NCI-H82 (cell line): ENCODE measurements at regions not wholly inside any gene's neighbourhood (a gene's known extent, or its start where the extent isn't known, plus 50 kb on each side); places are given as distances from the start of the nearest gene placed in this dataset.
A peak's percentile ranks its signal among the peaks of the same experiment; 100 is the strongest.
"Not testable (repeated sequence)": the region's sequence is repeated elsewhere in the genome, so short reads cannot be mapped to it uniquely, and the experiment has no call there.

Source experiments
- DNase-seq: peaks from one replicate; lab custom pipeline; 2025; lab: John Stamatoyannopoulos, UW

DNA sequence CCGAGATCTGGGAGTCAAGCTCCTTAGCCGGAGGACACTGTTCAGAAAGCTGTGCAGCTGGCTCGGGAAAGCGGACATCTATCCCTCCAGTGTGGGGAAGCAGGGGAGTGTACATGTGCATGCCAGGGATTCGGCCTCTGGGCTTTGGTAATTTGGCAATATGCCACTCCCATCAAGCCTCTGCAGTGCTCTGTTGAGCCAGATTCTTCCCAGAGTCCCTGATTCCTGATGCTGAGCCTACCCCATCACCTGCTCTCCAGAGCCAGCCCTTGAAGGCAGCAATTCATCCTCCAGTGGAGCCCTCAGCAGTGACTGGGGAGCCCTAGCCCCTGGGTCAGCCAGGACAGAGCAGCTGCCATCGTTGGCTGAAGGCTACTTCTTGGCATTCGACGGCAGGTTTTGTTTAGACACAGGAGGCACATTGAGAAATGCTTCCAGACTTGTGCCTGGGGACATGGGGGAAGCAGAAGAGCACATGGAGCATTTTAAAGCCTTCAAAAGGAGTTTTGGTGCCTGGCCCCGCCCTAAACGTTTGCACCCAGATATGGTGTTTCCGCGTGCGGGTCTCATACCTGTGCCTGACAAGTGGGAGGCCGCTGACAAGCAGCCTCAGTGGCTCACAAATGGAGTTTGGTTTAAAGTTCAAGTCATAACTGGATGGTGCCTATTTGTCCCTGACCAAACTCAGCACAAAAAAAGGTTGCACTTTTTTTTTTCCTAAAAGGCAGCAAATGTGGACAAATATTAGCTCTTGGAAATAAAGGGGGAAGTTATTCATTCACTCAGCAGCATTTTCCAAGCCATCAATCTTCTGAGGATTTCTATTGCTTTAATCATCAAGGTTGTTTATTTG is 272.8 kb downstream of the CYRIA start:
- no peak for DNase-seq

DNA sequence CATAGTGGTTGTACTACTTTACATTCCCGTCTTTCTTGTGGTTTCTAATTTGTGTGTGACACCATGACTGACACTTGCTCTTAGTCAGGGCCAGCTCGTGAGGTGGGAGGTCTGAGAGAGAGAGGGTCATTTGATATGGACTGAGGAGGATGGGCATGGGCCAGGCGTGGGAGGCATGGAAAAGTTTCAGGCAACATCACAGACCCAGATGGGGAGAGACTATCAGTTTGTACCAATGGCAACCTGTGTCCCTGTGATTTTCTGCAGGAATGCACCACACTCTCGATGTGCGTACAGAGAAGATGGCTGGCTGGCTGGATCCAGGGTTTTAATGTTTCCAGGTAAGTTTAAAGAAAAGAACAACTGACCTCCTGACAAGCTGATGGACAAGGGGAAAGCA is 273.6 kb downstream of the CYRIA start:
- DNase-seq: no peak

DNA sequence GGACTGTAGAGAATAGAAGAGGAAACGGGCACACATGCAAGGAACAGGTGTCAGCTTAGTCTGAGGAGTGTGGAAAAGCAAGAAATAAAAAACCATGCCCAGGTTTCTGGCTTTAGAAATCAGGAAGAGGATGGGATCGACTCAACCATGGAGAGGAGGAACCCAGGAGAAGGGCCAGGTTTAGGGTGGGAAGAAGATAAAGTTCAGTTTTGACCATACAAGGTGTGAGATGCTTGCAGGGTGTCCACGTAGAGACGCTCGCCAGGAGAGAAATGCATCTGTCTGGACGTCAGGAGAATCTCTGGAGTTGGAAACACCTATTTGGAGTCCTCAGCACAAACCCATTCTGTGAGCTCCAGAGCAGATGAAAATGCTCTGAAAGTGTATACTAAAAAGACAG is 275.1 kb downstream of the CYRIA start:
- no peak for DNase-seq

DNA sequence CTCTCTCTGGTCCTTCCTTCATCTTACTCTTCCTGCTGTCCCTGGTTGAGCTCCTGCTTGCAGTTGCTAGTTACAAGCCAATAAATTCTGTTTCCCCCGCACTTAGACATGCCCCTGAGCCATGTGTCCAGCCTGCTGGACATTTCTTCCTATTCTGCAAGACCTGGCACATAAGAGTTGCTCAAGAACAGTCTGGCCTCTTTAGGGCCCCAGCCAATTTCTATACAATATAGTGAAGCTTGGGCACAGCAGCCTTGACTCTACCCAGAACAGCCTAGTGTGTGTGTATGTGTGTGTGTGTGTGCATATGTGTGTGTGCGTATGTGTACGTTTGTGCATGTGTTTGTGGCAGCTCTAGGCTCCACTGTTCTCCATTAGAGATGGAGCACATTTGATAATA is 276.0 kb downstream of the CYRIA start:
- no peak for DNase-seq

DNA sequence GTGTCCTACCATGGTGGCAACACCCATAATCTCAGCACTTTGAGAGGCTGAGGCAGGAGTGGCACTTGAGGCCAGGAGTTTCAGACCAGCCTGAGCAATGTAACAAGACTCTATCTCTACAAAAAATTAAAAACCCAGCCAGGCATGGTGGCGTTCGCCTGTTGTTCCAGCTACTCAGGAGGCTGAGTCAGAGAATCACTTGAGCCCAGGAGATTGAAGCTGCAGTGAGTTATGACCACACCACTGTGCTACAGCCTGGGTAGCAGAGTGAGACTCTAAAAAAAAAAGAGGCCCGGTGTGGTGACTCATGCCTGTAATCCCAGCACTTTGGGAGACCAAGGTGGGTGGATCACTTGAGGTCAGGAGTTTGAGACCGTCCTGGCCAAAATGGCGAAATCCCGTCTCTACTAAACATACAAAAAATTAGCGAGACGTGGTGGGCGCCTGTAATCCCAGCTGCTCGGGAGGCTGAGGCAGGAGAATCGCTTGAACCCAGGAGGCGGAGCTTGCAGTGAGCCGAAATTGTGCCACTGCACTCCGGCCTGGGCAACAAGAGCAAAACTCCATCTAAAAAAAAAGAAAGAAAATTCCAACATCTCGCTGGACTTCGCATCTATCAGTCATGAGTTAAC is 277.3 kb downstream of the CYRIA start:
- not testable (repeated sequence) for DNase-seq

DNA sequence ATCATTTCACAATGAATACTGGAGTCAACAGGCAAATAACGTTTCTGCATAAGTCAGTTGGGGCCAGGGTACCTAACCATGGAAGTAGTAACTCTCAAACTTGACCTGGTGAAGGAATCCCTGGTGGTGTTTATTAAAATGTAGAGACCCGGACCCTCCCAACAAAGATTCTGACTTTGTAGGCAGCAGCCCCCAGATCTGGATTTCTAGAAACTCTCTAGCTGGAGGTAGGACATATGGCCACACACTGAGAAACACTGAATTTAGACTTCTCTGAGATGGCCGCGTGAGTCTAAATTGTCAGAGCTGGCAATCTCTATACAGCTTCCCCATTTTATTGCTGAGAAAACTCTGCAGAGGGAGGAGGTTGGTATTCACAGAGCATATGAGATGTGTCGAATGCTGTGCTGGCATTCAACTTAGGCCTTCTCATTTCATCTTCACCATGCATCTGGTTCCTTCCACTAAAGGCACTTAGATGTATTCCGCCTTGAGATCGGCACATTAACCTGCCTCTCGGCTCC is 278.1 kb downstream of the CYRIA start:
- DNase-seq: no peak

DNA sequence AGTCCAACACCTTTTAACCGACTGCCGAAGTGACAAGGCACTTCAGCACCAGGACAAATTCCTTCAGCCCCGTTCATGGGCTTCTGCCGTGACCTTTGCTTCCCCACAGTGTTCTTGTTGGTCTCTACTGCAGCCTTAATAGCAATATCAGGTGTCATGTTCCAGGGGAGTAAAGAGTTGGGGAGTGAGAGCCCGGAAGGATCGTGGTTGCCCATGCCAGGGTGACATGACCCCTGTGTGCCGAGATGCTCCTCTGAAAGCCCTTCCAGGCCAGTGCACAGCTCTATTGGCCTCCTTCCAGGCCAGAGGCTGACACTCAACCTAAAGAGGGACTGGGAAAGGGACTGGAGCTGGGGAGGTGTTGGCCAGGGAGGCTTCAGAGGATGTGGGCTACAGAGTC is 279.2 kb downstream of the CYRIA start:
- no peak for DNase-seq

DNA sequence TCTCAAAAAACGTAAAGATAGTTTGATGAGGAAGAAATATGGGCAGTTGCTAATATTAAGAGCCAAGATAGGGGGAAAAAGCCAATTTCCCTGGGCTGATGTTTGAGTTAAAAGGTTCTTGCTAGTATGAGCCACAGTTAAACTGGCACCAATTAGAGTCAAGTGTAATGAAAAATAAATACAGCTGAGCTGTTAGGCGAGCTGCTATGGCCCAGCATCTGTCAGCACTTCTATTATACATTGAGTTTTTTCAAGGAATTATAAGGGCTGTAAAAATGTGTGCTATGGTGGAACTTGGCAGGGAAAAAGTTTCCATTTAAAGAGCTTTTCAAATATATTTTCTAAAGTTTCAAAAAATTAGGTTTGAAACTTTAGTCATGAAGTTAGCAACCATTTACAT is 279.6 kb downstream of the CYRIA start:
- DNase-seq: no peak

DNA sequence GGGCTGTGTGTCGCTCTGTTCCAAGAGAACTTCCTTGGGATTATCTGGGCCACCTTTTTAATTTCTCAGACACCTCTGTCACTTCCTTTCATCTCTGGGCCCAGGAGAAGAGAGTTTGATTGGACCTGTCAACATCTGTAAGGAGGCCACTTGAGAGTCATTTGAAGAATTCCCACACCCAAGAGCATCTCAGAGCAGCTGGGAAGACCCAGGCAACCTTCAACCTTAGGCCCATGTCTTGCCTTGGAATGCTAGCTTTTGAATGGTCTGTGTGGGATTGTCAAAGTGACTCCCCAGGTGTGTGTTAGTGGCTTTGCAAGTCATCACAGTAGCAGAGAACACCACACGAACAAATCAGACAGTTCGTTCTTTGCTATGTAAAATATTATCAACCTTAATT is 280.3 kb downstream of the CYRIA start:
- no peak for DNase-seq

DNA sequence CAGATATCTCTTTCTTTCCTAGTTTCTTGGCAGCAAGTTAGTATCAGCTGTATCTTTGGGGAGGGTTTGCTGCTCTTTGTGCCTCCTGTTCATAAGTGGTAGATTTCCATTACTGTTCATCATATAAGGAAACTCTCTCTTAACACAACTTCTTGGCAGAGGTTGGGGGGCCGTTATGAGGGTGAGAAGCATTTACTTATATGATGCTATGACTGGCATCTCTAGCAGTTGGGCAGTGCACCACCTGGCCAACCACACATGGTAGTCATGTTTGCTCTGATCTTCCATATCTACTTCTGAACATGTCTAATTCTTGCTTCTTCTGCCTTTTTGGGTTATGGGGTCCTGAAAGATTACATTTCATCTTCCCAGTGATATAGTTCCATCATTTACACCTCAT is 282.2 kb downstream of the CYRIA start:
- no peak for DNase-seq

DNA sequence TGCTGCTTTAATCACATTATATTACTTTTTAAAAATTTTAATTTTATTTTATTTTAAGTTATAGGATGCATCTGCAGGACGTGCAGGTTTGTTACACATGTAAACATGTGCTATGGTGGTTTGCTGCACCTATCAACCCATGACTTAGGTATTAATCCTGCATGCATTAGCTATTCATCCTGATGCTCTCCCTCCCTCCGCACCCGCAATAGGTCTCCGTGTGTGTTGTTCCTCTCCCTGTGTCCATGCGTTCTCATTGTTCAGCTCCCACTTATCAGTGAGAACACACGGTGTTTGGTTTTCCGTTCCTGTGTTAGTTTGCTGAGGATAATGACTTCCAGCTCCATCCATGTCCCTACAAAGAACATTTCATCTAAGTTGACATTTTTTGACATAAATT is 283.2 kb downstream of the CYRIA start:
- DNase-seq: peak; percentile 17

DNA sequence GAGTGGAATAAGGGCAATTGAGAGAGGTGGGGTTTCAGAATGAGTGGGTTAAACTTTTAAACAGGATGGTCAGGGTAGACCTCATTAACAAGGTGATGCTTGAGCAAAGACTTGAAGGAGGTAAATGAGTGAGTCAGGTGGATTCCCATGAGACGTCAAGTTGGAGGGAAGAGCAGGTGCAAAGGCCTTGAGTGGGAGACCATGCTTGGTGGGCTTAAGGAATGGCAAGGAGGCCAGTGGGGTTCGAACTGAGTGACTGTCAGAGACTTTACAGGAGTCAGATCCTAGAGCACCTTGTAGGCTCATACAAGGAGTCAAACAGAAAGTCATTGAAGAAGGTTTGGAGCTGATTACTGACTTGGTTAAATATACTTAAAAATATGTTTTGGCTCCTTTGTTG is 284.1 kb downstream of the CYRIA start:
- no peak for DNase-seq

DNA sequence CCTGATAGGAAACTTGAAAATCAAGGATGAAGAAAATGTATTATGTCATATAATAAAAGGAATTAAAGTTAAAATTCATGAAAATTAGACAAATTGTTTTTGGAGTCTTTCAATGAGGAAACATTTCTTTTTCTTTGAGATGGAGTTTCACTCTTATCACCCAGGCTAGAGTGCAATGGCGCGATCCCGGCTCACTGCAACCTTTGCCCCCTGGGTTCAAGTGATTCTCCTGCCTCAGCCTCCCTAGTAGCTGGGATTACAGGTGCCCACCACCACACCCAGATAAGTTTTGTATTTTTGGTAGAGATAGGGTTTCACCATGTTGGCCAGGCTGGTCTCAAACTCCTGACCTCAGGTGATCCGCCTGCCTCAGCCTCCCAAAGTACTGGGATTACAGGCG is 285.7 kb downstream of the CYRIA start:
- not testable (repeated sequence) for DNase-seq

DNA sequence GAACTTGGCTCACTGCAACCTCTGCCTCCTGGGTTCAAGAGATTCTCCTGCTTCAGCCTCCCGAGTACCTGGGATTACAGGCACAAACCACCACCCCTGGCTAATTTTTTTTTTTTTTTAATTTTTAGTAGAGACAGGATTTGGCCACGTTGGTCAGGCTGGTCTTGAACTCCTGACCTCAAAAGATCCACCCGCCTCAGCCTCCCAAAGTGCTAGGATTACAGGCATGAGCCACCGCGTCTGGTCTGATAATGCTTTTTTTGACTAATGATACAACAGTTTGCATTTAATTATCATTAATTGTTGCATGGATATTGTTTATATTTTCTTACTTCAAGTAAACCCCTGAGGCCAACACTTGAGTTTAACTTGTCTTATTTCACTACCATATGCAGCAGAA is 286.6 kb downstream of the CYRIA start:
- not testable (repeated sequence) for DNase-seq

DNA sequence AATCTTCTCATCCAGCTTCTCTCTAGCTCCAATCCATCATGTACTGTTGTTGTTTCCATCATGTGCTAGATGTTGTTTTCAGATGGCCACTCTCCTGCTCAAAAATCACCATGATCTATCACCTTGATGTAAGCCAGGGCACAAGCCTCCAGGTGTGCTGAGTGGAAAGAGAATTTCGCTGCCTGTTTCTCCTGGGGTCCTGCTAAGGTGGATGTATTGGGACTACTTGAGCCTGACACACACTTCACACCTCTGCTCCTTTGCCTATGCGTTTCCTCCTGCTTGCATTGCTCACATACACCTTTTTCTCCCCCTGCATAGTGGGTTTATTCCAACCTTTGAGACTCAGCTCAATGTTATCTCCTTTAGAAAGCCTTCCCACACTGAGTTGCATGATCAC is 287.6 kb downstream of the CYRIA start:
- no peak for DNase-seq

DNA sequence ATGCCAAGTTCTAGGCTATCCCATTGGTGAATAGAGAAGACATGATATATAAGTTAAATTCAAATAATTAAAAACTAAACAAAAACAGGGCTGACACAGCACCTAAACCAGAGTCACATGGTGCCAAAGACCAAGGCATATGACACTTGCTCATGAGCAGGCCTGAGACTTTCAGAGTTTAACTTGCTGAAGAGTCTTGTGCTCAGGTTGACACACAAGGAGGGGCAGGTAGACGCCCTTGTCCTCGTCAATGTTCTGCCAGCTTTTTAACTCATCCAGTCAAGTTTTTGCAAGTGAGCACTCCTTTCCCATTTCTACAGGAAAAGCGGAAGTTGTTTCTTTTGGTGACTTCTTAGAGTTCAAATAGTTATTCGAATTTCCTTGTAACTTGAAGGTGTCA is 289.7 kb downstream of the CYRIA start:
- DNase-seq: no peak

DNA sequence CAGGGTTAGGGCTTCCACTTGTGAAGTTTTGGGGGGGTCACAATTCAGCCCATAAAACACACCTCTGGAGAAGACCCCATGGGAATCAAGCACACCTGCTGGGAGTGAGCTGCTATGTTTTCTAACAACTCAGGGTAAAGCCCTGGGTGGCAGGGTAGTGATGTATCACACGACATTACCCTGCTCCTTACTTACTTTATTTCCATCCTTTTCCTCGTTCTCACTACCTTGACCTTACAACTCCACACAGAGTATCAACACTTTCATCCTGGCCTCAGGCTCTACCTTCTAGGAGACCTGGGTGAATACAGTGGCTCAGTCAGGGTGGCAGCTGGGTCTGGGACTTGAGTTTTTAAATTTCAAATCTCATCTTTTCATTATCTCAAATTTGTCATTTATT is 290.3 kb downstream of the CYRIA start:
- no peak for DNase-seq

DNA sequence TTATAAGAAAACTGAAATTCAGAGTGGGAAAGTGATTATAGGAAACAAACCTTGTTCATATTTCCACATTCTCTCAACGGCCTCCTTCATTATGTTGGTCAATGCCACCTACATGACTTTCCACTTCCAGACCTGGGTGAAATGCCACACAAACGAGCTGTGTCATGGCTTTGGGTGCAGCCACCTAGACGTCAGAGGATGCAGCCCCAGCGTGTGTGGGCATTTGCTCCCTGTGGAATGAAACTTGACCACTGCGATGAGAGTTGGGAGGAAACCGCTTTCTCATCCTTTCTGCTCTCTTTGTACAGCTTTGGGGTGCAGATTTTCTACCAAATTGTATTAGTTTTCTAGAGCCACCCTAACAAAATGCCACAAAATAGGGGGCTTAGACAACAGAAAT is 291.0 kb downstream of the CYRIA start:
- DNase-seq: no peak

DNA sequence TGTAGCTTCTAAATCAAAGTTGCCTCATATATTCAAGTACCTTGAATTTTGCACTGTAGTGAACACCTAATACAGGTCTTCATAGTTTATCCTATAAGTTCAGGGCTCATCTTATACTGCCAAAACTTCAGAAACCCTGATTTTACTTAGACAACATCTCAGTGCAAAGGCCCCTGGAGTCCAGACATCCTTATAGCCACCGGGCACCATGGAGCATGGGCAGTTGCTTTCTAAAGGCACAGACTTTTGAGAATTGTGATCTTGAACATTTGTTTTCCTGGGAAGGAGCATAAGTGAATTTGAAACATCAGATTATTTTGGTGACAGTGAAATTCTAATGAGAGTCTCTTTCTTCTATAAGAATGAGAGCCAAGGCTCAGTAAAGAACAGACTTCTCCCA is 292.3 kb downstream of the CYRIA start:
- DNase-seq: no peak

DNA sequence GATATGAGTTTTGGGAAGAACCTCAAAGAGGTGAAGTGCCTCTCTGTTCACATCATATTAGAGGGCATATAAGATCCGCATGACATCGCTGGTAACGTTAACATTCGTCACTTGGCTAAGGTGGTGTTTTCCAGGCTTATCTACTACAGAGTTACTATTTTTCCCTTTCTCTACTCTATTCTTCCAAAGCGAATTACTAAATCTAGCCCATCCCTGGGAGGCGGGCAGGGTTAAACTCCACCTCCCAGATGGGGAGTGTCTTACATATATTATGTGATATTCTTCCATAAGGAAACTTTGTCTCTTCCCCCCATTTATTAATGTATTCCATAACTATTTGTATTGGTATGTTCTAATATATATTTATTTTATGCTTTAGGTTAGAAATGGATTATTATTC is 293.9 kb downstream of the CYRIA start:
- no peak for DNase-seq

DNA sequence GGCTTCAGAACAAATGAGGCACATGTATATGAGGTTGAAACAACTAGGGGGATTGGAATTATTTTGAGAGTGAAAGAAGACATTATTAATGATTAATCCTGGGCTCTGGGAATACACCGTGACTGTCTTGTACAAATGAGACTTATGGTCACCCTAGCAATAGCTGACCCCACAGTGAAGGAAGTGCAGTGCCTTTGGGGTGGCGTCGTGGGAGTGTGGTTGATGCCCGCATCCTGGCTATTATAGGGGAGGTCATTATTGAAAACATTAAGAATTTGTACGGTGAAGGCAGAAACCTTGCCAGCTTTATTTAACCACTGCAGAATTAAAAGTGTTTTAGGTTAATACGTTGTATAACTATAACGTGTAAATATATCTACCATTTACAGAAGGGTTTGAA is 296.7 kb downstream of the CYRIA start:
- no peak for DNase-seq

DNA sequence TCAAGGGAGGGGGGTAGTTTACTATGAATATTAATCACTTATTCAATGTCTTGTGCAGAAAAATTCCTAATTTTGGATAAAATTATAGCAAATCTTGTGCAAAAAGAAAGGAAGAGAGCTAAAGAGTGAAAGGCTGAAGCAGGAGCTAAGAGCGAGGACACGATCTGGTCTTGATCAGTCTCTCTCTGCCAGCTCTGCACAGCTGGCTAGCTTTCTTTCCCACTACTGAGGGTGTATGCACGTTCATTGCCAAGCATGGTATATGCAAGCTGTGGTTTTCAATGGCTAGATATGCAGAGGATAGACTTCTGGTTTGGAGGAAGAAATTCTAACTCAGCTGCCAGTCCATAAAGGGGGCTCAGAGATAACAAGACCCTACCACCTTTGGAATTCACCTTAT is 297.3 kb downstream of the CYRIA start:
- no peak for DNase-seq

DNA sequence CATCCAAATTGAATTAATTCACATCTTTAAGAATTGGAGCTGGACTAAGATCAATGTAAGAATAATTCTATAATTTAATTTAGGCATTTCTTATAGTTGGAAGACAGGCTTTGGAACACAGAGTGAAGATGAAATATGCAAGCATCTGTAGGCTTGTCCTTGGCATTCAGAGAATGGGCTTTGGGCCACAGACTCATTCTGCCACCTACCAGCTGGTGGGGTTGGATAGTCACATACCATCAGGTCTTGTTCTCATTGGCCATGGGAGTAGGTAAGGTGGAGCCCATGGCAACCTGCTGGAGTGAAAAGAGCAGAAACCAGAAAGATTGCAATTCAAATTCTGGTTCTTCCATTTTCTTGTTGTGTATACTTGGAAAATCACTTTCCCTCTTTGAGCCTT is 300.3 kb downstream of the CYRIA start:
- DNase-seq: no peak

DNA sequence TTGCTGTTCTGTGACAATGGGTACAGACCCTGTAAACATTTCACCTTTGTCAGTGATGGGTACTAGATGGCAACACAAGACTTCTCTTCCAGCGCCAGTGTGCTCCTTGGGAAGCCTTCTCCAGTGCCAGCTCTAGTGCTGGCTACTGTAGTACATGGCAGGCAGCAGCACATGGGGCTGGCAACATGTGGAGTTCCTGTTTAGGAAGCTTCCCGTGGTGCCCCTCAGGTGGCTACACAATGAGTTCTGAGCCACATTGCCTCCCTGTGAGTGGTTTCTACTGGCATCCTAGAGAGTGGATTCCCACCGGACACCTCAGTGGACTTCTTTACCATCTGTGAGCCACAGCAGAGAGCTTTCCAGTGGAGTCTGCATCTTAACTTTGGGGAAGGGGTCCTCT is 302.1 kb downstream of the CYRIA start:
- DNase-seq: no peak
